SU-DHL-6 (cell line): ENCODE measurements at regions not wholly inside any gene's neighbourhood (a gene's known extent, or its start where the extent isn't known, plus 50 kb on each side); places are given as distances from the start of the nearest gene placed in this dataset.

Source experiments
- H2AFZ ChIP-seq: fragments of 200-600 bp; sonication (generic); 2 replicates; pipeline ENCODE4 v1.6.1; 2014; ENCODE audit warnings: low read depth, mild to moderate bottlenecking, moderate library complexity, mixed read lengths, antibody characterized with exemption, low read length; ENCODE audit not compliant: severe bottlenecking
- H3F3A ChIP-seq: fragments of 200-600 bp; shearing (Covaris generic); 2 replicates; pipeline ENCODE4 v1.6.0; 2016; ENCODE audit warnings: antibody characterized with exemption, mild to moderate bottlenecking; ENCODE audit not compliant: insufficient read depth
- H3K27ac ChIP-seq: fragments of 200-600 bp; sonication (generic); 2 replicates; pipeline ENCODE4 v1.5.1; 2016; ENCODE audit warnings: low read depth, mild to moderate bottlenecking, low read length, moderate library complexity, mixed read lengths
- H3K27me3 ChIP-seq: fragments of 200-600 bp; sonication (generic), shearing (Covaris generic); 2 replicates; pipeline ENCODE4 v1.6.0; 2014; ENCODE audit warnings: mild to moderate bottlenecking, low read length
- H3K36me3 ChIP-seq: fragments of 200-600 bp; sonication (generic); 2 replicates; pipeline ENCODE4 v1.6.1; 2014; ENCODE audit warnings: mild to moderate bottlenecking, low read length, mixed read lengths
- H3K4me2 ChIP-seq: fragments of 300-600, 200-600 bp; shearing (Covaris generic), sonication (generic); 2 replicates; pipeline ENCODE4 v1.6.0; 2014; ENCODE audit warnings: low read length, low read depth, mild to moderate bottlenecking; ENCODE audit not compliant: poor library complexity, severe bottlenecking
- H3K4me3 ChIP-seq: fragments of 200-600 bp; sonication (generic); 2 replicates; pipeline ENCODE4 v1.5.1; 2014; ENCODE audit warnings: antibody characterized with exemption, low read length, mild to moderate bottlenecking, mixed read lengths; ENCODE audit not compliant: insufficient read depth, poor library complexity, severe bottlenecking
- H3K79me2 ChIP-seq: fragments of 200-600 bp; sonication (generic); 2 replicates; pipeline ENCODE4 v1.6.1; 2014; ENCODE audit warnings: mild to moderate bottlenecking, low read length, moderate library complexity; ENCODE audit not compliant: insufficient read depth
- H3K9ac ChIP-seq: fragments of 200-600 bp; sonication (generic); 2 replicates; pipeline ENCODE4 v1.7.0; 2014; ENCODE audit warnings: mild to moderate bottlenecking, low read length
- H3K9me2 ChIP-seq: fragments of 200-600 bp; sonication (generic); replicated peaks from 2 replicates; pipeline ENCODE4 v1.6.1; 2014; ENCODE audit warnings: low read length; ENCODE audit not compliant: insufficient read depth
- H3K9me3 ChIP-seq: fragments of 200-600 bp; sonication (generic); 2 replicates; pipeline ENCODE4 v1.6.1; 2014; ENCODE audit warnings: low read length, mixed read lengths; ENCODE audit not compliant: insufficient read depth
- H4K20me1 ChIP-seq: fragments of 200-600 bp; sonication (generic); 2 replicates; pipeline ENCODE4 v1.6.1; 2014; ENCODE audit warnings: low read depth, mild to moderate bottlenecking, antibody characterized with exemption, low read length, moderate library complexity, mixed read lengths
- EZH2phosphoT487 ChIP-seq: fragments of 200-600 bp; sonication (generic), shearing (Covaris generic); conservative IDR thresholded peaks from 2 replicates; pipeline ENCODE4 v1.6.1; 2018; ENCODE audit warnings: mild to moderate bottlenecking, antibody characterized with exemption, low read length, moderate library complexity, mixed read lengths
- TF ChIP-seq, protein P1 (sequence below): fragments of 200-600 bp; sonication (generic); IDR thresholded peaks from one replicate; pipeline ENCODE4 v1.5.1; 2017; ENCODE audit warnings: antibody characterized with exemption, mild to moderate bottlenecking, low read length, moderate library complexity; ENCODE audit not compliant: insufficient read depth, poor library complexity, severe bottlenecking

DNA sequence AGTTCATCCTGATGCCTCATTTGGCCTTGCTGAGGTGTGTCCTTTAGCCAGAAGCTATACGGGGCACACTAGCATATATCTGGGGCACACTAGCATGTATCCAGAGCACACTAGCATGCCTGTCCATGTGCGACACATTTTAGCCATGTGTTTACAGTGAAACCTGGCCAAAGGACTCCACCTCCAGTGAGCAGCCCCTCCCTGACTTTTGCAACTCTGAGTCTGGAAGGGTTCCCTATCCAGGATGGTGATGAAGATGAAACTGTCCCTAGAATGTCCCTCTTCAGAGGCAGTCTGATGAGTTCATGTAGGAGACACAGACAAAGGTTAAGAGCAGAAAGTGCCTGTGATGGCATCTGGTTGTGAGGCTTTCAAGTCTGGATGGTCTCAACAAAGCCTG is 61.4 kb upstream of the LGALSL start:
- no peaks in the 10 kb centered on the region for H3K27me3 ChIP-seq
- H3K9me3 ChIP-seq = no peaks in the 10 kb centered on the region
- no peak overlapping the region for H3K4me3 ChIP-seq
- H2AFZ ChIP-seq = no peak overlapping the region
- H4K20me1 ChIP-seq = no peaks in the 10 kb centered on the region
- TF ChIP-seq EZH2phosphoT487 = no peak
- TF ChIP-seq, protein P1, sequence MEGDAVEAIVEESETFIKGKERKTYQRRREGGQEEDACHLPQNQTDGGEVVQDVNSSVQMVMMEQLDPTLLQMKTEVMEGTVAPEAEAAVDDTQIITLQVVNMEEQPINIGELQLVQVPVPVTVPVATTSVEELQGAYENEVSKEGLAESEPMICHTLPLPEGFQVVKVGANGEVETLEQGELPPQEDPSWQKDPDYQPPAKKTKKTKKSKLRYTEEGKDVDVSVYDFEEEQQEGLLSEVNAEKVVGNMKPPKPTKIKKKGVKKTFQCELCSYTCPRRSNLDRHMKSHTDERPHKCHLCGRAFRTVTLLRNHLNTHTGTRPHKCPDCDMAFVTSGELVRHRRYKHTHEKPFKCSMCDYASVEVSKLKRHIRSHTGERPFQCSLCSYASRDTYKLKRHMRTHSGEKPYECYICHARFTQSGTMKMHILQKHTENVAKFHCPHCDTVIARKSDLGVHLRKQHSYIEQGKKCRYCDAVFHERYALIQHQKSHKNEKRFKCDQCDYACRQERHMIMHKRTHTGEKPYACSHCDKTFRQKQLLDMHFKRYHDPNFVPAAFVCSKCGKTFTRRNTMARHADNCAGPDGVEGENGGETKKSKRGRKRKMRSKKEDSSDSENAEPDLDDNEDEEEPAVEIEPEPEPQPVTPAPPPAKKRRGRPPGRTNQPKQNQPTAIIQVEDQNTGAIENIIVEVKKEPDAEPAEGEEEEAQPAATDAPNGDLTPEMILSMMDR = no peak
- H3K36me3 ChIP-seq = no peaks in the 10 kb centered on the region
- no peak overlapping the region for H3K9ac ChIP-seq
- no peaks in the 10 kb centered on the region for H3F3A ChIP-seq
- no peak overlapping the region for H3K27ac ChIP-seq
- H3K9me2 ChIP-seq = no peaks in the 10 kb centered on the region
- no peaks in the 10 kb centered on the region for H3K79me2 ChIP-seq
- no peak overlapping the region for H3K4me2 ChIP-seq

GRCh38 chr2:64393383-64394010 is 60.5 kb upstream of the LGALSL start:
- H4K20me1 ChIP-seq = no peaks in the 10 kb centered on the region
- H3K79me2 ChIP-seq = no peaks in the 10 kb centered on the region
- no peaks in the 10 kb centered on the region for H3K27me3 ChIP-seq
- no peaks in the 10 kb centered on the region for H3F3A ChIP-seq
- no peak overlapping the region for H3K27ac ChIP-seq
- no peak overlapping the region for H3K4me2 ChIP-seq
- H3K4me3 ChIP-seq = no peak overlapping the region
- no peaks in the 10 kb centered on the region for H3K9me2 ChIP-seq
- H3K9ac ChIP-seq = no peak overlapping the region
- no peak overlapping the region for H2AFZ ChIP-seq
- TF ChIP-seq, protein P1 = no peak
- TF ChIP-seq EZH2phosphoT487 = no peak
- no peaks in the 10 kb centered on the region for H3K36me3 ChIP-seq
- H3K9me3 ChIP-seq = no peaks in the 10 kb centered on the region

- no peak for TF ChIP-seq EZH2phosphoT487
- Histone ChIP-seq H3K4me3 (no peak overlapping the region), H3K27me3 (no peaks in the 10 kb centered on the region)
Observed at GRCh38 chr2:64394153-64394552, 59.8 kb upstream of the LGALSL start.

DNA sequence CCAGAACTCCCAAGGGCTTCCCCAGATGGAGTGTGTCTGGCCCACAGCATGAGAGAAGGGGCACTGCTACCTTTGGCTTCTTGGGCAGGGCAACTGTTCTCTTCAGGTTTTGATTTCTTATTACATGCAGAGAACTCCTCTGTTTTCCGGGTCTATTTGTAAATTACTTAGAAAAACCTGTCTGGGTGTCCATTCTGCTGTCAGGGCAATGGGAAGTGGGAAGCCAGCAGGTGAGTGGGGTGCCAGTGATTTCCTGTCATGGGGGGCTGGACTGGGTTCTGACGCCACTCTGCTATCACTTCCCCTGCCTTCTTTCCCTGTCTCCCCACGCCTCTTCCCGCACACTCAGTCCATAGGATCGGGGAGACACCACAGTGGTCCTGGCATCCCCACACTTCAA is 58.0 kb upstream of the LGALSL start:
- Histone ChIP-seq H3K27ac (no peak overlapping the region), H3K9me2 (no peaks in the 10 kb centered on the region), H3K36me3 (no peaks in the 10 kb centered on the region), H3K9ac (no peak overlapping the region), H3K9me3 (no peaks in the 10 kb centered on the region), H3K27me3 (no peaks in the 10 kb centered on the region), H3K4me2 (no peak overlapping the region), H4K20me1 (no peaks in the 10 kb centered on the region), H3F3A (no peaks in the 10 kb centered on the region), H3K79me2 (no peaks in the 10 kb centered on the region), H3K4me3 (no peak overlapping the region), H2AFZ (no peak overlapping the region)
- no peak for TF ChIP-seq EZH2phosphoT487
- TF ChIP-seq, protein P1 = no peak

More at GRCh38 chr2:64394153-64394552, 59.8 kb upstream of the LGALSL start:
- no peak overlapping the region for H3K4me2 ChIP-seq
- H3K9me3 ChIP-seq = no peaks in the 10 kb centered on the region
- no peak overlapping the region for H3K27ac ChIP-seq
- H3K36me3 ChIP-seq = no peaks in the 10 kb centered on the region
- H3K9ac ChIP-seq = no peak overlapping the region
- no peak overlapping the region for H2AFZ ChIP-seq
- no peaks in the 10 kb centered on the region for H3K79me2 ChIP-seq
- no peaks in the 10 kb centered on the region for H3K9me2 ChIP-seq
- H3F3A ChIP-seq = no peaks in the 10 kb centered on the region
- H4K20me1 ChIP-seq = no peaks in the 10 kb centered on the region
